H9 (cell line): ENCODE measurements at regions not wholly inside any gene's neighbourhood (a gene's known extent, or its start where the extent isn't known, plus 50 kb on each side); places are given as distances from the start of the nearest gene placed in this dataset.

Source experiments
- DNase-seq: peaks from one replicate; pipeline ENCODE4 v3.0.0-alpha.2; 2017
- H2AFZ ChIP-seq: one replicate; pipeline ENCODE4 v1.6.1; 2013; ENCODE audit warnings: mild to moderate bottlenecking, low read length, control low read depth, moderate library complexity
- H2AK5ac ChIP-seq: 2 replicates; pipeline ENCODE4 v1.6.1; 2013; ENCODE audit warnings: low read length, control low read depth, mixed read lengths; ENCODE audit not compliant: insufficient read length
- H2BK120ac ChIP-seq: one replicate; pipeline ENCODE4 v1.6.1; 2013; ENCODE audit warnings: low read depth, mild to moderate bottlenecking, low read length, control low read depth, inconsistent platforms; ENCODE audit not compliant: poor library complexity, severe bottlenecking
- H2BK12ac ChIP-seq: 2 replicates; pipeline ENCODE4 v1.6.1; 2013; ENCODE audit warnings: low read length, control low read depth, mixed read lengths, low read depth; ENCODE audit not compliant: insufficient read length
- H2BK15ac ChIP-seq: 2 replicates; pipeline ENCODE4 v1.6.1; 2013; ENCODE audit warnings: low read depth, low read length, control low read depth
- H2BK20ac ChIP-seq: one replicate; pipeline ENCODE4 v1.6.1; 2013; ENCODE audit warnings: low read depth, mild to moderate bottlenecking, low read length, control low read depth, inconsistent platforms; ENCODE audit not compliant: poor library complexity, severe bottlenecking
- H2BK5ac ChIP-seq: 2 replicates; pipeline ENCODE4 v1.6.1; 2013; ENCODE audit warnings: low read length, control low read depth, mixed read lengths; ENCODE audit not compliant: insufficient read length
- H3K14ac ChIP-seq: 2 replicates; pipeline ENCODE4 v1.6.1; 2013; ENCODE audit warnings: low read length, control low read depth; ENCODE audit not compliant: insufficient read depth
- H3K18ac ChIP-seq: 2 replicates; pipeline ENCODE4 v1.6.1; 2013; ENCODE audit warnings: low read depth, mild to moderate bottlenecking, mixed read lengths, low read length, control low read depth; ENCODE audit not compliant: insufficient read length
- H3K23ac ChIP-seq: 2 replicates; pipeline ENCODE4 v1.6.1; 2013; ENCODE audit warnings: low read length, control low read depth, mixed read lengths, low read depth; ENCODE audit not compliant: insufficient read length
- H3K23me2 ChIP-seq: 2 replicates; pipeline ENCODE4 v1.6.1; 2013; ENCODE audit warnings: low read depth, mild to moderate bottlenecking, mixed read lengths, low read length, control low read depth; ENCODE audit not compliant: insufficient read length, poor library complexity, severe bottlenecking
- H3K27ac ChIP-seq: 2 replicates; pipeline ENCODE4 v1.5.1; 2013; ENCODE audit warnings: low read length, control low read depth, mixed read lengths, low read depth; ENCODE audit not compliant: insufficient read length
- H3K27me3 ChIP-seq: 2 replicates; pipeline ENCODE4 v1.6.1; 2013; ENCODE audit warnings: low read length, control low read depth, inconsistent platforms; ENCODE audit not compliant: insufficient read depth
- H3K4ac ChIP-seq: 2 replicates; pipeline ENCODE4 v1.6.1; 2013; ENCODE audit warnings: low read depth, mild to moderate bottlenecking, control low read depth, inconsistent platforms, low read length, moderate library complexity
- H3K4me1 ChIP-seq: 2 replicates; pipeline ENCODE4 v1.6.1; 2013; ENCODE audit warnings: low read length, control low read depth, inconsistent platforms; ENCODE audit not compliant: insufficient read depth
- H3K4me2 ChIP-seq: 2 replicates; pipeline ENCODE4 v1.6.1; 2013; ENCODE audit warnings: low read length, control low read depth, mixed read lengths; ENCODE audit not compliant: insufficient read length, insufficient read depth
- H3K56ac ChIP-seq: 2 replicates; pipeline ENCODE4 v1.6.1; 2013; ENCODE audit warnings: low read depth, mild to moderate bottlenecking, mixed read lengths, low read length, control low read depth; ENCODE audit not compliant: insufficient read length
- H3K79me1 ChIP-seq: 2 replicates; pipeline ENCODE4 v1.6.1; 2013; ENCODE audit warnings: low read depth, mild to moderate bottlenecking, moderate library complexity, low read length, control low read depth, inconsistent platforms; ENCODE audit not compliant: insufficient read depth, poor library complexity, severe bottlenecking
- H3K79me2 ChIP-seq: 2 replicates; pipeline ENCODE4 v1.6.1; 2013; ENCODE audit warnings: low read length, control low read depth, inconsistent platforms; ENCODE audit not compliant: insufficient read depth
- H3K9ac ChIP-seq: 2 replicates; pipeline ENCODE4 v1.6.1; 2013; ENCODE audit warnings: low read length, control low read depth, mixed read lengths; ENCODE audit not compliant: insufficient read length; ENCODE audit errors: extremely low read depth
- H3K9me3 ChIP-seq: one replicate; pipeline ENCODE4 v1.6.1; 2013; ENCODE audit warnings: low read depth, low read length, inconsistent platforms; ENCODE audit not compliant: control insufficient read depth
- H3T11ph ChIP-seq: one replicate; pipeline ENCODE4 v1.6.1; 2013; ENCODE audit warnings: mild to moderate bottlenecking, low read length, control low read depth, inconsistent platforms
- H4K20me1 ChIP-seq: one replicate; pipeline ENCODE4 v1.6.1; 2013; ENCODE audit not compliant: control insufficient read depth, insufficient read length, insufficient read depth
- H4K5ac ChIP-seq: 2 replicates; pipeline ENCODE4 v1.6.1; 2013; ENCODE audit warnings: low read depth, mild to moderate bottlenecking, mixed read lengths, low read length, control low read depth; ENCODE audit not compliant: insufficient read length
- H4K8ac ChIP-seq: replicated peaks from 2 replicates; pipeline ENCODE4 v1.6.1; 2013; ENCODE audit warnings: low read length, control low read depth, mixed read lengths, low read depth; ENCODE audit not compliant: insufficient read length
- H4K91ac ChIP-seq: 2 replicates; pipeline ENCODE4 v1.6.1; 2013; ENCODE audit warnings: low read depth, mild to moderate bottlenecking, moderate library complexity, mixed read lengths, low read length, control low read depth; ENCODE audit not compliant: insufficient read length
- H3K27ac Mint-ChIP-seq, 3 experiments: 2 replicates in 2 of 3; 3 replicates in 1 of 3; pipeline ENCODE4 v1.8.0; 2020 to 2021; ENCODE audit warnings: mixed read lengths in 3 of 3, mild to moderate bottlenecking in 1 of 3, moderate library complexity in 1 of 3
- H3K27me3 Mint-ChIP-seq: 2 replicates; pipeline ENCODE4 v1.8.0; 2021; ENCODE audit warnings: low read depth, mild to moderate bottlenecking, moderate library complexity, mixed read lengths
- H3K36me3 Mint-ChIP-seq, 3 experiments: 2 replicates in 2 of 3; 3 replicates in 1 of 3; pipeline ENCODE4 v1.8.0; 2020 to 2021; ENCODE audit warnings: low read depth in 3 of 3, mixed read lengths in 3 of 3; ENCODE audit not compliant: insufficient read depth in 1 of 3
- H3K4me1 Mint-ChIP-seq, 2 experiments: 2 replicates each; pipeline ENCODE4 v1.8.0; 2020; ENCODE audit warnings: mixed read lengths in 2 of 2
- H3K4me3 Mint-ChIP-seq, 2 experiments: 2 replicates in 1 of 2; 3 replicates in 1 of 2; pipeline ENCODE4 v1.8.0; 2020 to 2021; ENCODE audit warnings: mild to moderate bottlenecking in 2 of 2, mixed read lengths in 2 of 2, moderate library complexity in 1 of 2
- H3K9me3 Mint-ChIP-seq, 2 experiments: 2 replicates in 1 of 2; 3 replicates in 1 of 2; pipeline ENCODE4 v1.8.0; 2020; ENCODE audit warnings: mild to moderate bottlenecking in 2 of 2, mixed read lengths in 2 of 2, moderate library complexity in 1 of 2
- CTCF ChIP-seq: fragments of 200-600 bp; sonication (generic); conservative IDR thresholded peaks from 3 replicates; pipeline ENCODE4 v1.8.0; 2021; ENCODE audit warnings: antibody characterized with exemption, mild to moderate bottlenecking
- WGBS: extraction: QIAGEN DNeasy Blood & Tissue Kit; methylation state at CpG from one replicate; pipeline ENCODE4 v1.1.7; 2013; ENCODE audit warnings: missing lambda C conversion rate, low lambda C conversion rate, mixed read lengths; ENCODE audit not compliant: insufficient read length; ENCODE audit errors: extremely low coverage; 5-methylcytosine and 5-hydroxymethylcytosine counted together

DNA sequence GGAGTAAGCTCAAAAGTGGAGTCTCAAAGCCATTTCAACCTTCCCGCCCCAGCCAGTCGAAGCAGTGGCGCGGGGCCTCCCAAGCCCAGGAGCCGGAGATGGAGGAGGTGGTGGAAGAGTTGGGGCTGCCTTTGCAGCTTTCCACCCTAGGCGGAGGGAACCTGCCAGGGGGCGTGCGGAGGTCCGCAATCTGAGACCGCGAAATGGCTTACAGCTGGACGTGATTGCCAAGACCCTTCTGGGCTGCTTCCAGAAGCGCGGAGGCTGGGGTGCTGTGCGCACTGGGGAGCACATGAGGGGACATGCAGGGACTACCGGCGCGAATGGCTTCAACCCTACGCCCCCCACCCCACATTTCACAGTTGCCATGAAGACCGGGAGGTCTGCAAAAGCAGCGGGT is 86.2 kb downstream of the PRR15 start:
- no peaks in the 10 kb centered on the region for H3K4me1 ChIP-seq
- H3K4me2 ChIP-seq: no peak overlapping the region
- WGBS: no CpG with 5 or more reads among the region's 21 CpGs
- H3K23me2 ChIP-seq: no peaks in the 10 kb centered on the region
- H3T11ph ChIP-seq: no peak overlapping the region
- no peaks in the 10 kb centered on the region for H3K27me3 ChIP-seq
- no peak overlapping the region for H2BK5ac ChIP-seq
- no peaks in the 10 kb centered on the region for H3K9me3 Mint-ChIP-seq
- H3K14ac ChIP-seq: no peak overlapping the region
- no peak overlapping the region for H3K4me3 Mint-ChIP-seq
- no peak overlapping the region for H3K56ac ChIP-seq
- DNase-seq: no peak
- no peak overlapping the region for H3K27ac ChIP-seq
- no peak overlapping the region for H2BK20ac ChIP-seq
- no peak overlapping the region for H3K18ac ChIP-seq
- no peak overlapping the region for H3K23ac ChIP-seq
- H2AK5ac ChIP-seq: no peak overlapping the region
- H3K27me3 Mint-ChIP-seq: no peaks in the 10 kb centered on the region; the same call in none of the 2 replicates
- H3K4me1 Mint-ChIP-seq: peaks cover 3 to 4% of the 10 kb centered on the region in 2 experiments
- no peak for TF ChIP-seq CTCF
- no peak overlapping the region for H3K9ac ChIP-seq
- H3K79me1 ChIP-seq: no peaks in the 10 kb centered on the region
- no peak overlapping the region for H2BK15ac ChIP-seq
- H2BK12ac ChIP-seq: no peak overlapping the region
- H3K36me3 Mint-ChIP-seq: no peaks in the 10 kb centered on the region
- H4K91ac ChIP-seq: no peak overlapping the region
- no peak overlapping the region for H2BK120ac ChIP-seq
- no peak overlapping the region for H3K27ac Mint-ChIP-seq
- H4K20me1 ChIP-seq: no peaks in the 10 kb centered on the region
- no peaks in the 10 kb centered on the region for H3K79me2 ChIP-seq
- no peak overlapping the region for H4K5ac ChIP-seq
- no peak overlapping the region for H4K8ac ChIP-seq
- no peaks in the 10 kb centered on the region for H3K9me3 ChIP-seq
- no peak overlapping the region for H2AFZ ChIP-seq
- no peak overlapping the region for H3K4ac ChIP-seq
